Urinary bladder (tissue), 3 donors: ENCODE measurements at regions not wholly inside any gene's neighbourhood (a gene's known extent, or its start where the extent isn't known, plus 50 kb on each side); places are given as distances from the start of the nearest gene placed in this dataset.

Experiments
- DNase-seq: peaks from one replicate; pipeline ENCODE4 v3.0.0-alpha.2; 2015; ENCODE audit errors: extremely low spot score
- H3K27ac ChIP-seq: one replicate; pipeline ENCODE4 v1.5.1; 2013; ENCODE audit warnings: low read depth, mild to moderate bottlenecking, moderate library complexity
- H3K36me3 ChIP-seq: one replicate; pipeline ENCODE4 v1.6.1; 2013; ENCODE audit warnings: mild to moderate bottlenecking, moderate library complexity; ENCODE audit not compliant: insufficient read depth
- H3K4me1 ChIP-seq: one replicate; pipeline ENCODE4 v1.6.1; 2013; ENCODE audit warnings: mild to moderate bottlenecking, moderate library complexity; ENCODE audit not compliant: insufficient read depth
- H3K4me3 ChIP-seq: one replicate; pipeline ENCODE4 v1.5.1; 2013; ENCODE audit warnings: low read depth, low read length
- WGBS: extraction: QIAGEN DNeasy Blood & Tissue Kit; methylation state at CpG from one replicate; pipeline ENCODE4 v1.1.7; 2013; 5-methylcytosine and 5-hydroxymethylcytosine counted together
- donor health status: healthy with polysubstance abuse.
- donor health status: healthy.

DNA sequence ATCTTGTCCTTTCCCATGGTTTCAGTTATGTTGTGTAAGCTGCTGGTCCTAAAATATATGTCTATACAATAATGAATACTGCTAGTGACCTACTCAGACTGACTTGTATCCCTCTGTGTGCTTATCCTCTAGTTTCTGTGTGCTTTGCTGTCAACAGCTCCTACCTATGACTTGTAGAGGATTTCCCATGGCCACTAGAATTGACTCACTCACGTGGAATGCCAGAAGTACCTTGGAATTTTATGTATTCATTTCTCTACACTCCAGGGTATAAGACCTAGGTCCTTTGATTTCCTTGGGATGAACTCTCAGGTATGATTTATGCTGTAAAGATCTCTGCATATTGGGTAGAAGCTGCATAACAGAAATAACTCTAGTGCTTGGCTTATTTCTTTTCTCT, 279.9 kb upstream of the SLIT2 start:
- WGBS: 89% methylated on average over 1 of the region's 1 CpG
- Histone ChIP-seq H3K4me3 (no peak overlapping the region), H3K27ac (no peak overlapping the region), H3K4me1 (no peaks in the 10 kb centered on the region), H3K36me3 (no peaks in the 10 kb centered on the region)
- DNase-seq: no peak

- Histone ChIP-seq H3K36me3 (no peaks in the 10 kb centered on the region), H3K4me3 (no peak overlapping the region), H3K4me1 (no peaks in the 10 kb centered on the region), H3K27ac (no peak overlapping the region)
- no peak for DNase-seq
- WGBS: 70% methylated on average over 2 of the region's 2 CpGs
Observed at GRCh38 chr4:19969492-19969891, 282.2 kb upstream of the SLIT2 start.

DNA sequence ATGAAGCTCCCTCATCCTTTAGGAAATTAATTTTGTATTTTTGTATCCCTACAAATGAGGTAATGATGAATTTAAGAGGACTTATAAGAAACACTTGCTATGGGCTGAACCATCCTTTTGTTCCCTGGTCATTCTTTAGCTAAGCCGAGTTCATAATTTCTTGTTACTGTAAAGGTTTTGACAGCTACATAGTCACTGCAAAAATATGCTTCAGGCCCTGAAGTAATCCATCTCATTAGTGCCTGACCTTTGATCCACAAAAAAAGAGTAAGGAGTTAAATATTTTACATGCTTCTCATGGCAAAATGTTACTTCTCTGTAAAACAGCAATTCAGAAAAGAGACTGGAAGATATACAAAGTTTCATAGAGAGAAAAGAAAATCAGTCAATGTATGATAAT, 290.6 kb upstream of the SLIT2 start:
- no peak for DNase-seq
- Histone ChIP-seq H3K4me3 (no peak overlapping the region), H3K4me1 (no peaks in the 10 kb centered on the region), H3K27ac (no peak overlapping the region), H3K36me3 (no peaks in the 10 kb centered on the region)
- 80% methylated on average over 1 of the region's 1 CpG for WGBS

- 84% methylated on average over 2 of the region's 2 CpGs for WGBS
- no peak overlapping the region for H3K27ac ChIP-seq
- H3K36me3 ChIP-seq: no peaks in the 10 kb centered on the region
- H3K4me1 ChIP-seq: no peaks in the 10 kb centered on the region
- H3K4me3 ChIP-seq: no peak overlapping the region
- no peak for DNase-seq
Observed at GRCh38 chr4:19958848-19959247, 292.9 kb upstream of the SLIT2 start.

DNA sequence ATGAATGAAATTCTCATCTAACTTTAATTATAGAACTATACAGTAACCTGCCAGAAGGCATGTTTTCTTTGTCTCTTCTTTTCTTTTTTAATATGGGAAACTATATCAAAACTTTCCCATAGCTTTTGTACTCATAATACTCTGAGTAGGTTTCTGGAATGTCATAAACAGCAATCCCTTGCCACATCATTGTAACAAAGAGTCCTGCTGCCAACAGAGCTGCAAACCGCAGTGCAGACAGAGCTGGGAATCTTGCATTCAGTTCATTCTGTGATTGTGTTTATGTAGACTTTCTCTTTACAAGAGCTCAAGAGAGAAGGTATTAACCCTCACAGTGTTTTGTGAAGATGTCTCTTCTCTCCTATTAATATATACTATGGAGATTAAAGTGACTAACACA, 304.4 kb upstream of the SLIT2 start:
- 30% methylated on average over 1 of the region's 1 CpG for WGBS
- DNase-seq: no peak
- no peaks in the 10 kb centered on the region for H3K4me1 ChIP-seq
- no peak overlapping the region for H3K4me3 ChIP-seq
- H3K36me3 ChIP-seq: no peaks in the 10 kb centered on the region
- H3K27ac ChIP-seq: no peak overlapping the region

DNA sequence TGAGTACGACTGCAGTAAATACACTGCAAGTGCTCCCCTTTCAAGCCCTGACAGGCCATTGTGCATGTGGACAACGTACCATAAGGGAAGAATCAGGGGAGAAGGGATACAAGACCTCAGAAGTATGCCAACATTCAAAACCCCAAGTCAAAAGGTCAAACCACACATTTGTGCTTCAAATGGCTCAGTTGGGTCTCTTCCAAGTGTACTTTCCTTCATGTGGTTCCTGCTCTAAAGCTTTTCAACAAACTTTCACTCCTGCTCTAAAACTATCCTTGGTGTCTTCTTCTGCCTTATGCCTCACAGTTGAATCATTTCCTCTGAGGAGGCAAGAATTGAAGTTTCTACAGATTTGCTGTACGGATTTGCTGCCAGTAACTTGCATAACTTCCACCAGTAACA, 305.7 kb upstream of the SLIT2 start:
- no peaks in the 10 kb centered on the region for H3K36me3 ChIP-seq
- no peak overlapping the region for H3K4me3 ChIP-seq
- H3K27ac ChIP-seq: no peak overlapping the region
- no peaks in the 10 kb centered on the region for H3K4me1 ChIP-seq
- 60% methylated on average over 3 of the region's 3 CpGs for WGBS
- DNase-seq: no peak

DNA sequence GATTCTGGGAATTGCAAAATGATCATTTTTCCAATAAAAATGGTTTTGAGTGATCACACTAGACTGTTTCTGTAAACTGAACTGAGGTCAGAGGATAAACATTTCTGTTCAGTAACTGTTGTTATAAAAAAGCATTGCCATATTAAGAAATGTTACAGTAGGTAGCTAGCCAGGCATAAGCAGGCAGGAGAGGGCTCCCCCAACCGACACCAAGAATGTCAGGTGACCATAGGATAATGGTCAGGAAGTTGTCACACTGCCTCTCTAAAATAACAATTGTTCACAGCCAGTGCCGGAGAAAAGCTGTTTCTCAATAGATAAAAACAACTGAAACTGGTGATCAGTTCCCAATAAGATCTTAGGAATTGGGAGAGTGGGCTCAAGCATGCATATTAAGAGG, 306.2 kb upstream of the SLIT2 start:
- Histone ChIP-seq H3K36me3 (no peaks in the 10 kb centered on the region), H3K4me3 (no peak overlapping the region), H3K4me1 (no peaks in the 10 kb centered on the region), H3K27ac (no peak overlapping the region)
- no peak for DNase-seq
- 62% methylated on average over 2 of the region's 2 CpGs for WGBS

GRCh38 chr4:19944806-19945205, 306.9 kb upstream of the SLIT2 start:
- no peak overlapping the region for H3K4me3 ChIP-seq
- no peaks in the 10 kb centered on the region for H3K36me3 ChIP-seq
- WGBS: 67% methylated on average over 2 of the region's 2 CpGs
- H3K27ac ChIP-seq: no peak overlapping the region
- no peaks in the 10 kb centered on the region for H3K4me1 ChIP-seq
- no peak for DNase-seq

DNA sequence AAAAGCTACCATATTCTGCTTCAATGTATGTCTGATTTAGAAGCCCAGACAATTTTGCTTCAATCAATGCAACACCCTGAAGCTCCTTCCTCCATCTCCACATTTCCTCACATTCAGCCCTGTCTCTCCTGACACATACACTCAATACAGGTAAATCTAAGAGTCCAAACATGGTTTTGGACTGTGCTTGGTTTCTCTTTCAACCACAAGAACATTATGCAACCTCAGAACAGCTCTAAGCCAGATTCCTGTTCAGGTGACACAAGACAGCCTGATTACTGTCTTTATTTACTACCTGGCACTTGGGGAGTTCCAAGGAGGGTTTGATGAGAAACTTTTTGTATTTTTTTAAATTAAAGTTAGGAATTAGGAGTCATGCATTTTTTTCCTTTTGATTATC, 307.5 kb upstream of the SLIT2 start:
- Histone ChIP-seq H3K36me3 (no peaks in the 10 kb centered on the region), H3K27ac (no peak overlapping the region), H3K4me1 (no peaks in the 10 kb centered on the region), H3K4me3 (no peak overlapping the region)
- DNase-seq: no peak

- no peak overlapping the region for H3K4me3 ChIP-seq
- H3K36me3 ChIP-seq: no peaks in the 10 kb centered on the region
- H3K27ac ChIP-seq: no peak overlapping the region
- WGBS: 88% methylated on average over 2 of the region's 2 CpGs
- DNase-seq: no peak
- no peaks in the 10 kb centered on the region for H3K4me1 ChIP-seq
Observed at GRCh38 chr4:19941434-19941833, 310.3 kb upstream of the SLIT2 start.

DNA sequence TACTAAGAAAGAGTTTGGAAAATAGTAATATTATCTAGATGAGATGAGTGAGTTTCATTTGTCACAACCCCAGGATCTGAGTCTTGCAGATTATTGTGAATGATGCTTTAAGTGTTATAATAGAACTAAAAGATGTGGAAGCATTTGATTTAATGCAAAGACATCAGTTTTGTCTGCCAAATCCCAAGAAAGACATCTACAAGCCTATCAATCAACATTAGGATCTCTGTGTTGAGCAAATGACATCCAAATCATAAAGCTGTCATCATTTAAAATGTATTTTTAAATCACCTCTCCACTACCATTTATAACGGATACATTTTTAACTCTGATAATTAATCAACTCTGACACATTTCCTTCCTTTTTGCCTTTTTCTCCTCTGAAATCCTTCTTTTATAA, 310.8 kb upstream of the SLIT2 start:
- no peak for DNase-seq
- Histone ChIP-seq H3K4me3 (no peak overlapping the region), H3K27ac (no peak overlapping the region), H3K4me1 (no peaks in the 10 kb centered on the region), H3K36me3 (no peaks in the 10 kb centered on the region)
- 77% methylated on average over 1 of the region's 1 CpG for WGBS

DNA sequence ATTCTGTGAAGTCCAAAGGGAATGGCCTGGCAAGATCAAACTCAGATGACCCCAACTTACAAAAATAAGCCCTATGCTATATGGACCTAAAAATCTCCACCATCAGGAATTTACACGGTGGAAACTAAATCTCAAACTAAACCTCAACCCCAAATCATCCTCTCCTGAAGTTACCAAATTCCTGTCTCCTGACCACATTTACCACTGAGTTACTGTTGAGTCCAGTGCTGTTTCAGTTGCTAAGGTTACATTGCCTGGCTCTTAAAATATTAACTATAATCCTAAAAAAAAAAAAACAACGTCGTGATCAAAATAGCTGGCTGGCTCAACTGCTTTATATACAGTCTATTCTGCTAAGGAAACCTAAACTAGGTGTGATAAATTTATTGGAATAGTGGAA, 315.2 kb upstream of the SLIT2 start:
- DNase-seq: no peak
- WGBS: 18% methylated on average over 3 of the region's 3 CpGs
- Histone ChIP-seq H3K4me1 (no peaks in the 10 kb centered on the region), H3K36me3 (no peaks in the 10 kb centered on the region), H3K27ac (no peak overlapping the region), H3K4me3 (no peak overlapping the region)

GRCh38 chr4:19930742-19931141, 321.0 kb upstream of the SLIT2 start:
- Histone ChIP-seq H3K27ac (no peak overlapping the region), H3K4me3 (no peak overlapping the region), H3K36me3 (no peaks in the 10 kb centered on the region), H3K4me1 (no peaks in the 10 kb centered on the region)
- 97% methylated on average over 3 of the region's 3 CpGs for WGBS
- DNase-seq: no peak

DNA sequence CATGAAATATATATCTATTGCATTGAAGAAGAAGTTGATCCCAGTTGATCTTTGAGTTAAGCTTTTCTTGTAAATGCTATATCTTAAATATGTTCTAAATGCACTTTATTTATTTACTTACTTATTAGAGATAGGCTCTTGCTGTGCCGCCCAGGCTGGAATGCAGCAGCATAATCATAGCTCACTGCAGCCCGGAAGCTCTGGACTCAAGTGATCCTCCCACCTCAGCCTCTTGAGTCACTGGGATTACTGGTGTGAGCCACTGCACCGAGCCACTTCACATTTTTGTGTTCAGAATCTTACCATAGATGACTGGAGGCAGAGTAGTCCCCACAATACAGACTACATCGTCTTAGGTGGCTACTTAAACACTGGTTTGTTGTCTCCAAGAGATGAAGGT, 324.3 kb upstream of the SLIT2 start:
- WGBS: 71% methylated on average over 4 of the region's 4 CpGs
- Histone ChIP-seq H3K4me3 (no peak overlapping the region), H3K4me1 (no peaks in the 10 kb centered on the region), H3K27ac (no peak overlapping the region), H3K36me3 (no peaks in the 10 kb centered on the region)
- no peak for DNase-seq

- no peaks in the 10 kb centered on the region for H3K4me1 ChIP-seq
- DNase-seq: no peak
- no peaks in the 10 kb centered on the region for H3K36me3 ChIP-seq
- no peak overlapping the region for H3K4me3 ChIP-seq
- no peak overlapping the region for H3K27ac ChIP-seq
Observed at GRCh38 chr4:19925516-19925915, 326.2 kb upstream of the SLIT2 start.
